Endothelial cell of umbilical vein (primary cell): ENCODE measurements at regions not wholly inside any gene's neighbourhood (a gene's known extent, or its start where the extent isn't known, plus 50 kb on each side); places are given as distances from the start of the nearest gene placed in this dataset.

ENCODE experiments used
- BruUV-seq: library from RNA; stranded (reverse); fragments of 400-500 nt; replicated peaks from 2 replicates; lab custom pipeline; 2021; lab: Mats Ljungman, UMichigan
- CTCF ChIA-PET: fragments of 300-600, 350-600 bp; sonication (Branson Sonifier 250); formaldehyde crosslinking; loops from one replicate; lab custom pipeline; 2021; ENCODE audit warnings: antibody characterized with exemption, inconsistent platforms; lab: Charles Lee
- POLR2A ChIA-PET: fragments of 300-600, 350-600 bp; sonication (Branson Sonifier 250); formaldehyde crosslinking; loops from one replicate; lab custom pipeline; 2021; ENCODE audit warnings: antibody characterized with exemption, inconsistent platforms; lab: Charles Lee
- DNase-seq: peaks from one replicate; pipeline ENCODE4 v3.0.0-alpha.2; 2011; ENCODE audit warnings: low read depth, low spot score
- FAIRE-seq: peaks from 2 replicates; lab custom pipeline; 2011; peaks lifted over from hg19 to GRCh38; lab: Jason Lieb, UNC
- H2AFZ ChIP-seq: 2 replicates; pipeline ENCODE4 v1.6.0; 2012; ENCODE audit warnings: low read depth, low read length, control low read depth, inconsistent platforms
- H3K27ac ChIP-seq: 2 replicates; pipeline ENCODE4 v1.5.1; 2011; ENCODE audit warnings: low read depth, mild to moderate bottlenecking, control low read depth, low read length, moderate library complexity; ENCODE audit not compliant: insufficient read depth
- H3K27me3 ChIP-seq, 2 experiments: 2 replicates each; pipeline versions ENCODE4 v1.6.0 to v1.6.1; 2011; ENCODE audit warnings: low read length in 2 of 2, mixed read lengths in 1 of 2; ENCODE audit not compliant: control insufficient read depth in 2 of 2, insufficient read depth in 2 of 2
- H3K36me3 ChIP-seq, 2 experiments: 2 replicates in 1 of 2; 3 replicates in 1 of 2; pipeline ENCODE4 v1.5.1; 2011; ENCODE audit warnings: low read length in 2 of 2, mild to moderate bottlenecking in 1 of 2, moderate library complexity in 1 of 2; ENCODE audit not compliant: control insufficient read depth in 2 of 2, insufficient read depth in 2 of 2; ENCODE audit errors: extremely low read depth in 1 of 2
- H3K4me1 ChIP-seq: 3 replicates; pipeline ENCODE4 v1.5.1; 2011; ENCODE audit warnings: mild to moderate bottlenecking, low read length; ENCODE audit not compliant: control insufficient read depth, insufficient read depth; ENCODE audit errors: extremely low read depth
- H3K4me2 ChIP-seq: 2 replicates; pipeline ENCODE4 v1.6.1; 2011; ENCODE audit warnings: low read length, control low read depth, mixed read lengths; ENCODE audit not compliant: insufficient read depth
- H3K4me3 ChIP-seq, 3 experiments: fragments of 200-600 bp in 1 of 3; sonication (generic), shearing (Covaris generic) in 1 of 3; replicated peaks in 1 of 3; 2 replicates each; pipeline ENCODE4 v1.5.1; 2011 to 2016; ENCODE audit warnings: control low read depth in 3 of 3, low read length in 3 of 3, mild to moderate bottlenecking in 2 of 3, inconsistent platforms in 1 of 3, low read depth in 1 of 3, moderate library complexity in 1 of 3; ENCODE audit not compliant: insufficient read depth in 1 of 3
- H3K79me2 ChIP-seq: 2 replicates; pipeline ENCODE4 v1.6.0; 2012; ENCODE audit warnings: low read length, inconsistent platforms; ENCODE audit not compliant: control insufficient read depth, insufficient read depth
- H3K9ac ChIP-seq: replicated peaks from 2 replicates; pipeline ENCODE3; 2011; ENCODE audit warnings: low read length, control low read depth; ENCODE audit not compliant: insufficient read depth; ENCODE audit errors: extremely low read depth
- H3K9me1 ChIP-seq: replicated peaks from 3 replicates; pipeline ENCODE4 v1.6.0; 2011; ENCODE audit warnings: mild to moderate bottlenecking, low read length; ENCODE audit not compliant: control insufficient read depth, insufficient read depth; ENCODE audit errors: extremely low read depth
- H3K9me3 ChIP-seq: replicated peaks from 2 replicates; pipeline ENCODE4 v1.5.1; 2012; ENCODE audit warnings: low read length, inconsistent platforms; ENCODE audit not compliant: control insufficient read depth, insufficient read depth
- H4K20me1 ChIP-seq: replicated peaks from 2 replicates; pipeline ENCODE3; 2011; ENCODE audit warnings: mild to moderate bottlenecking, low read length; ENCODE audit not compliant: control insufficient read depth, insufficient read depth; ENCODE audit errors: extremely low read depth
- EZH2 ChIP-seq: IDR thresholded peaks from 2 replicates; pipeline ENCODE4 v1.6.1; 2012; ENCODE audit warnings: borderline replicate concordance, low read depth, mild to moderate bottlenecking, moderate library complexity, low read length, inconsistent platforms; ENCODE audit not compliant: severe bottlenecking
- FOS ChIP-seq: IDR thresholded peaks from 2 replicates; pipeline ENCODE4 v1.6.1; 2011; ENCODE audit warnings: mild to moderate bottlenecking, low read length, moderate library complexity, borderline replicate concordance; ENCODE audit not compliant: insufficient read depth
- GATA2 ChIP-seq: IDR thresholded peaks from 2 replicates; pipeline ENCODE4 v1.7.0; 2011; ENCODE audit warnings: low read depth, mild to moderate bottlenecking, moderate library complexity, mixed read lengths, low read length; ENCODE audit not compliant: insufficient read length, insufficient read depth
- JUN ChIP-seq: IDR thresholded peaks from 2 replicates; pipeline ENCODE4 v1.6.1; 2011; ENCODE audit warnings: borderline replicate concordance, low read depth; ENCODE audit not compliant: insufficient read length, insufficient read depth
- MYC ChIP-seq: IDR thresholded peaks from one replicate; pipeline ENCODE4 v1.6.1; 2011; ENCODE audit warnings: mild to moderate bottlenecking, low read depth, low read length
- POLR2A ChIP-seq: IDR thresholded peaks from 2 replicates; pipeline ENCODE4 v1.6.1; 2012; ENCODE audit warnings: low read depth, mild to moderate bottlenecking, control low read depth, low read length
- POLR2AphosphoS5 ChIP-seq: IDR thresholded peaks from 2 replicates; pipeline ENCODE4 v1.6.1; 2012; ENCODE audit warnings: low read depth, mild to moderate bottlenecking, control low read depth, low read length, moderate library complexity; ENCODE audit not compliant: insufficient read depth
- dilution Hi-C: fragments of 300-500 bp; cut with MboI; formaldehyde crosslinking; loops from one replicate; pipeline ENCODE4 v1.15.0; 2019; ENCODE audit warnings: low sequenced_read_pairs; ENCODE audit not compliant: extremely low pct_ligation_motif_present
- intact Hi-C: fragments of 100-400 bp; cut with micrococcal nuclease; formaldehyde crosslinking; loops from one replicate; pipeline ENCODE4 v1.10.0; 2022
- TF ChIP-seq, protein P1 (sequence below), 2 donors: IDR thresholded peaks; 1 replicate in 1 of 2; 2 replicates in 1 of 2; pipeline ENCODE4 v1.5.1; 2011; ENCODE audit warnings: low read length in 2 of 2, mild to moderate bottlenecking in 2 of 2, moderate library complexity in 2 of 2, control low read depth in 1 of 2, inconsistent platforms in 1 of 2, low read depth in 1 of 2; ENCODE audit not compliant: insufficient read depth in 1 of 2; ENCODE audit errors: extremely low read depth in 1 of 2
- TF ChIP-seq, protein P2 (sequence below): IDR thresholded peaks from 2 replicates; pipeline ENCODE4 v1.6.1; 2011; ENCODE audit not compliant: insufficient read depth, insufficient read length

GRCh38 chr18:52069201-52069600, 270.8 kb upstream of the DCC start:
- Histone ChIP-seq H3K79me2 (no peaks in the 10 kb centered on the region), H4K20me1 (no peaks in the 10 kb centered on the region), H3K27me3 (no peaks in the 10 kb centered on the region), H3K9me3 (peaks cover 3% of the 10 kb centered on the region), H3K4me1 (no peaks in the 10 kb centered on the region), H3K9ac (no peak overlapping the region), H3K27ac (no peak overlapping the region), H3K4me2 (no peak overlapping the region), H3K9me1 (no peaks in the 10 kb centered on the region), H2AFZ (no peak overlapping the region), H3K4me3 (no peak overlapping the region), H3K36me3 (no peaks in the 10 kb centered on the region)
- DNase-seq (no peak), FAIRE-seq (no peak)
- TF ChIP-seq POLR2A, result no peak
- TF ChIP-seq, protein P1, sequence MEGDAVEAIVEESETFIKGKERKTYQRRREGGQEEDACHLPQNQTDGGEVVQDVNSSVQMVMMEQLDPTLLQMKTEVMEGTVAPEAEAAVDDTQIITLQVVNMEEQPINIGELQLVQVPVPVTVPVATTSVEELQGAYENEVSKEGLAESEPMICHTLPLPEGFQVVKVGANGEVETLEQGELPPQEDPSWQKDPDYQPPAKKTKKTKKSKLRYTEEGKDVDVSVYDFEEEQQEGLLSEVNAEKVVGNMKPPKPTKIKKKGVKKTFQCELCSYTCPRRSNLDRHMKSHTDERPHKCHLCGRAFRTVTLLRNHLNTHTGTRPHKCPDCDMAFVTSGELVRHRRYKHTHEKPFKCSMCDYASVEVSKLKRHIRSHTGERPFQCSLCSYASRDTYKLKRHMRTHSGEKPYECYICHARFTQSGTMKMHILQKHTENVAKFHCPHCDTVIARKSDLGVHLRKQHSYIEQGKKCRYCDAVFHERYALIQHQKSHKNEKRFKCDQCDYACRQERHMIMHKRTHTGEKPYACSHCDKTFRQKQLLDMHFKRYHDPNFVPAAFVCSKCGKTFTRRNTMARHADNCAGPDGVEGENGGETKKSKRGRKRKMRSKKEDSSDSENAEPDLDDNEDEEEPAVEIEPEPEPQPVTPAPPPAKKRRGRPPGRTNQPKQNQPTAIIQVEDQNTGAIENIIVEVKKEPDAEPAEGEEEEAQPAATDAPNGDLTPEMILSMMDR (IDR thresholded peaks at IDR 0.05; ENCODE audit: extremely low read depth in 1 of 2, insufficient read depth in 1 of 2, low read depth in 1 of 2, low read length in 2 of 2), result no peak
- TF ChIP-seq MYC, result no peak
- TF ChIP-seq, protein P2, sequence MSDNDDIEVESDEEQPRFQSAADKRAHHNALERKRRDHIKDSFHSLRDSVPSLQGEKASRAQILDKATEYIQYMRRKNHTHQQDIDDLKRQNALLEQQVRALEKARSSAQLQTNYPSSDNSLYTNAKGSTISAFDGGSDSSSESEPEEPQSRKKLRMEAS, result no peak
- no peak for TF ChIP-seq FOS
- no peak for TF ChIP-seq POLR2AphosphoS5
- TF ChIP-seq EZH2, result no peak
- TF ChIP-seq JUN, result no peak
- TF ChIP-seq GATA2, result no peak
- no TSS peak for BruUV-seq
- dilution Hi-C loops (no loop called here), intact Hi-C loops (no loop called here)
- ChIA-PET POLR2A (no interaction called here), CTCF (no interaction called here)
